ENCODE measurements at regions not wholly inside any gene's neighbourhood (a gene's known extent, or its start where the extent isn't known, plus 50 kb on each side); places are given as distances from the start of the nearest gene placed in this dataset.

DNA sequence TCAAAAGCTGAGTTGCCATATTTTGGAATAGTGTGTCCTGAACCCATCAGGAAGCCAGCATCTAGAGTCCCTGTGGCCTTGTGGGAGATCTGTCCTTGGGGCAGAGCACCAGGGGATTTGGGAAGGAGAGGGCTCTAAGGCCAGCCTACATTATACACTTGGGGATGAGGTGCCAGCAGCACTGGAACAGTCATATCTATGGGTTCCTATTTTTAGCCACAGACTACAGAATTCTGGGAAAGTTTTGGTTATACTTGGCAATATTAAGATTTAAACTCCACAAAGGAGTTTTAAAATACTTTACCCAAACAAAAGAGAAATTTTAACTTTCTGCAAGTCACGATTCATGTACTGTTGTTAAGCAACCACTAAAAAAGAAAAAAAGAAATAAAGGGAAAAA is 405.7 kb upstream of the MMADHC start:
- DNase-seq = no peak

- no peak for DNase-seq
Measured at GRCh38 chr2:149991576-149991975, 404.0 kb upstream of the MMADHC start.

DNA sequence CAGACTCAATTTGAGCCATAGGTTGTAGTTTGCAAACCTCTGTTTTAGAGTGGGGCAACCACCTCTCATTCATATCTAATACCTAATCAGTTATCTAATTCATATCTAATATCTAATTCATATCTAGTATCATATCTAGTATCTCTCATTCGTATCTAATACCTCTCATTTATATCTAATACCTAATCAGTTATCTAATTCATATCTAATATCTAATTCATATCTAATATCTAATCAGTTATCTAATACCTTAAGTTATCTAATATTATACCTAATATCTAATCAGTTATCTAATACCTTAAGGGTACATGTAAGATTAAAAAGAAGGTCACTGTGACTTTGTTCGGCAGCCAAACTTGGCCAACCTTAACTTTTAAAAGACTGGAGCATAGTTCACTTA is 403.4 kb upstream of the MMADHC start:
- no peak for DNase-seq

DNA sequence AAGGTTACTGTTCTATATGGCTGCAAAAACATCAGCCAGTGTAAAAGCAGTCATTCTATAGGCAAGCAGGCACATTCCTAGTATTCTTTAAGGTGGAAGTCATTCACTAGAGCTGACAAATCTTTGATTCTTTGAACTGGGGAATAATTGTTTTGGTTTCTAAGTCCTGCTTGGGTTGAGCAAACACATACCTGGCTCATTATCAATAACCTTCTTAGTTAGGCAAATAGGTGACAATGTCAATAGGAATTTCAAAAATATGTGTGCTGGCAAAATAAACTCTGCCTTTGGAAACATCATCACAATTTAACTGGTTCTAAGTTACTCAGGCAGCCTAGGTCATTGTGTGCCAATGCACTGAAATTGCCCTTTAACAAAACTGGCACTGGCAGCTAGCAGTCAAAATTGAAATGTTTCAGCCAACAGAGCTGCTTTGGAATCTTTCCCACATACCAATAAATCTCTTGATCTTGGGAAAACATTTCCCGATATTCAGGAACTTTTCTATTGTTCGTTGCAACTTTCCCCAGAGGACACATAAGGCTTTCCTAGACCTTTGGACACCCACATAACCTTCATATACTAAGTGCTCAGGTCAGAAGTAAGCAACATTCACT is 402.0 kb upstream of the MMADHC start:
- DNase-seq = no peak

GRCh38 chr2:149988361-149988760 is 400.8 kb upstream of the MMADHC start:
- no peak for DNase-seq

GRCh38 chr2:149986861-149987260 is 399.3 kb upstream of the MMADHC start:
- DNase-seq = no peak

- DNase-seq = no peak
Measured at GRCh38 chr2:149984311-149984710, 396.7 kb upstream of the MMADHC start.

DNA sequence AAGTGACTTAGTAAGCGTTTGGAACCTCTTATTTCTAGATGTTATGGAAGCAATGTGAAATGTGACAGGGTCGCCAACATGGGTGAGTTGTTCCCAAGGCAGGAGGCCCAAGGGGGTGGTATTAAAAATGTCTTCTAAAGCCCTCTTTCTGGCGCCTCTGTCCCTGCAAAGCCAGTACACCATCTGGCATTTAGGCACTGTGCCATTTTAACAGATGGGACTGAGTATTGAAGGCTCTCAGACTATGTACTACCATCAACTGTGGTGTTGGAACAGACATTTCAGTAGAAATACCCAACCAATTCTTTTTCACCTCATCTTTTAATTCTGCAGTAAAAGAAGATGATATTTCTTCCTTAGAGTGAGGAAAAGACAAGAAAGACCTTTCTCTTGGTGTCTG is 384.5 kb upstream of the MMADHC start:
- DNase-seq = peak; percentile 56

DNA sequence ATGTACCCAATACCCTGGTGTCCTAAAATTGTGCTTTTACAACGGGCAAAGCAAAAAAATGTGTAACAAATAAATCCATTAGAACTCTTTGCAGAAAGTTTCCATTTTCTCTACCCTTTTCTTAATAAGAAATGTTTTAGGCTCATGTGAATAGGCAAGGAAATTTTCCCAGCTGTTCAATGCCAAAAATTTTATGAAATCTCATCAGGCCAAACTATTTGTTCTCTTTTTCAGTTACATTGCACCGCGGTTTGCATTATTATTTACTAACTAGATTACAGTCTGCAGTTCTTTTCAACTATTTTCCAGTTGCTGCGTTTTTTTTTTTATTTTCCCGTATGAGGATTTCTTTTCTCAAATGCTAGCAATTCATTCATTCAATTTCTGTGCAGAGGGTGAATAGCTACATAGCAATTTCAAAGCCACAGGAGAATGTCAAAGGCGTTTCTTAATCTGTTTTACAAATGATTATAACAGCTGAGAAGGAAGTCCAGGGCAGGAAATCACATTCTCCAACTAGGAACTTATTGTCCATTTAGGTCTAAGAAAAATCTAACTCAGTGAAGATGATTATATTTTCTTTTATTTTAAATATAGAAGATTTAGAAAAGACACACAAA is 367.5 kb upstream of the MMADHC start:
- peak; percentile 34 for DNase-seq

- no peak for DNase-seq
Measured at GRCh38 chr2:149953627-149954026, 366.1 kb upstream of the MMADHC start.

- no peak for DNase-seq
Measured at GRCh38 chr2:149931486-149931885, 343.9 kb upstream of the MMADHC start.

GRCh38 chr2:149928011-149928410 is 340.4 kb upstream of the MMADHC start:
- DNase-seq = no peak

- DNase-seq = no peak
Measured at GRCh38 chr2:149926149-149926548, 338.6 kb upstream of the MMADHC start.

DNA sequence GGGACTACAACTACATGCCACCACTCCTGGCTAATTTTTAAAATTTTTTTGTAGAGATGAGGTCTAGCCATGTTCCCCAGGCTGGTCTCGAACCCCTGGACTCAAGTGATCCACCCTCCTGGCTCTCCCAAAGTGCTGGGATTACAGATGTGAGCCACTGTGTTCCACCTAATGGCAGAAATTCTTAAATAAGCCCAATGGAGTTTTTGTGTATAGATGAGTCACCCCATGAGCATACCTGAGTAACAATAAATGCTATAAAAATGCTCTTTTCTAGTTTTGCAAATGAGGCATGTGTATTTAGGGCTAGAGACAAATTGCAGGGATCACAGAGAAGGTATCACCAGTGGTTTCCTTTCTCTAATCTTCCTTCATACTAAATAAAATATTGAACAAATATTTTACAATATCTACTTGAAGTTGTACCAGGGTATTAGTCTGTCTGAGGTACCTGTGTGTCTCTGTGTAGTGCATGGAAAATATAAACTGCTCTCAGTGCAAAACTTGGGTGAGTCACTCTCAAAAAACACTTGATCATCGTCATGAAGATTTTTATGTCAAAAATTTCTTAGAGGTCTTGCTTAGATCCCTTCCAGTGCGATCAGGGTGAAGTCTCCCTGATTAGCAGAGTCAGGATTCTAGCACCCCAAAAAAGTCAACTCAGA is 337.1 kb upstream of the MMADHC start:
- no peak for DNase-seq

DNA sequence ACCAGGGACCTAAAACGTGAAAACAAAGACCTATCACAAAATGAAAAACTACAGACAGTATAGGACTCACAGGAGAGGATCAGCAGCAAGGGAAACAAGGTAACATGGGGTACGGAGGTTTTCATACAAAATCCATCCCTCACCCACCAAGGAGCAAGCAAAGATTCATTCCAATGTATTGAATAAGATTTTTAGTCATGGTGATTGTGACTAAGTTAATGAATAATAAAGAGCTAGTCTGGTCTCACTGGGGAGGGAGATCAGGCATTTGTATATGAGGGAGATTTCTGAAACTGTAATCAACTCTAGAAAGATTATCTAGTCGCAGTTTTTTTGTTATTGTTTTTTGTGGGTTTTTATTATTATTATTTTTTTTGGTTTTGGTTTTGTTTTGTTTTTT is 336.5 kb upstream of the MMADHC start:
- no peak for DNase-seq

GRCh38 chr2:149921911-149922616 is 334.5 kb upstream of the MMADHC start:
- no peak for DNase-seq

GRCh38 chr2:149920389-149920788 is 332.8 kb upstream of the MMADHC start:
- no peak for DNase-seq

- DNase-seq = no peak
Measured at GRCh38 chr2:149915151-149915550, 327.6 kb upstream of the MMADHC start.

GRCh38 chr2:149908726-149909683 is 321.4 kb upstream of the MMADHC start:
- peak; percentile 32 for DNase-seq

- peak; percentile 13 for DNase-seq
Measured at GRCh38 chr2:149906886-149907285, 319.3 kb upstream of the MMADHC start.

DNA sequence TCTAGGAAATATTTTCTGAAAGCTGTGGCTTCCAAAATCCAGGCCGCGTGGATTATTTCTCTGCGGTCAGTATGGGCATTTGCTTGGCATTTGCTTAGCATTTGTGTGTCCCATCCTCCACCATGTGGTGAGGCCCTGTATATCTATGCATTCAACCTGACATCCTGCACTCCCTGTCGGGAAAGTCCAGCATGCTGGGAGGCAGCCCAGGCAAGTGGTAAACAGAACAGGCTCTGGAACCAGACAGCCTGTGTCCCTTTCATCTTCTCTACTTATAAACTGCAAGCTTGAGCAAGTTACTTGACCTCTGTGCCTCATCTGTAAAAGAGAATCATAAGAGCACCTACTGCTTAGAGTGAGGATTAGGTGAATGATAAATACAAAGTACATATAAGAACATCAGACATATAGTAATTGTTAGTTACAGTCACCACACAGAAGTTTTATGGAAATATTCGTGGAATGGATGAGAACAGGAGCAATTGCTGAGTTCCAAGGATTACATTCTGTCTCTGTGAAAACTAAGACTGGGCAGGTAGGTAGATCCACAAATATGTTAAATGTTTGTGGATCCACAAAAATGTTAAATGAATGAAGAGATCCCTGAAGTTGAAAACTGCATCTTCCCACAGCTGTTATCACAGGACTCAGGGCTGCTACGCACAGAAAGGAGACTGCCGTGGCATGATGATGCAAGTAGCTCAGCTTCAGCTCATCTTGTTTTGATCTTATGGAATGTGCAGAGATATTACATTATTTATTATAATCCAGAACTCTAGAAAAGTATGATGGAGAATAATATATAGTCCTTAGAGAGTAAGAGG is 317.0 kb upstream of the MMADHC start:
- no peak for DNase-seq
